H1 (cell line): ENCODE measurements at regions not wholly inside any gene's neighbourhood (a gene's known extent, or its start where the extent isn't known, plus 50 kb on each side); places are given as distances from the start of the nearest gene placed in this dataset.

Experiments
- ASH2L ChIP-seq: fragments of 200-600, 300-600 bp; sonication (generic); IDR thresholded peaks from one replicate; pipeline ENCODE4 v1.7.1; 2017; ENCODE audit warnings: low read length
- CBX8 ChIP-seq: fragments of 300-800, 300-1000 bp; sonication (generic); IDR thresholded peaks from 2 replicates; pipeline ENCODE4 v1.7.1; 2016; ENCODE audit warnings: low read depth, low read length, borderline replicate concordance
- POLR2A ChIP-seq, 2 experiments: IDR thresholded peaks; 1 replicate in 1 of 2; 2 replicates in 1 of 2; pipeline ENCODE4 v1.6.1; 2011; ENCODE audit warnings: low read depth in 2 of 2, low read length in 2 of 2, mild to moderate bottlenecking in 2 of 2; ENCODE audit errors: control extremely low read depth in 1 of 2
- SRF ChIP-seq: IDR thresholded peaks from 2 replicates; pipeline ENCODE4 v1.6.1; 2011; ENCODE audit warnings: mild to moderate bottlenecking, low read depth, low read length, moderate library complexity
- TF ChIP-seq, protein P1 (sequence below), 3 experiments: IDR thresholded peaks; 1 replicate in 2 of 3; 2 replicates in 1 of 3; pipeline versions ENCODE4 v1.5.1 to v1.6.1; 2011; ENCODE audit warnings: low read length in 3 of 3, mild to moderate bottlenecking in 3 of 3, inconsistent platforms in 2 of 3, low read depth in 1 of 3, moderate library complexity in 1 of 3; ENCODE audit not compliant: insufficient read depth in 1 of 3; ENCODE audit errors: control extremely low read depth in 1 of 3

DNA sequence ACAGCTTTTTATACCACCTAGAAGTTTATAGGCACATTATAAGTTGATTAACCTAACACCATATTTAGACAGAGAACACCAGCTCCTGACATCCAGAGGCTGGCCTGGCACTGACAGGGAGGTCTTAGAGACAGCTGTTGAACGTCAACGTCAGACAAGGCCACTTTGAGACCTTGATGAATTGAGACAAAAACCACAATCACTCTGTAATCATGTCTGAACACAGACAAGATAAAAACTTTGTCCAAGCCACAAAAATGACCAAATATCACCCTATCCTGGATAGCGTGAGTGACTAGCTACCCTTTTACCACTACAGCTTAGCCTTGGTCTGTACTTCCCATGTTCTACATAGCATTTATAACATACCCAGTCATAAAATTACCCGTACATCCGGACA lies 403.6 kb upstream of the CHRM3 start:
- TF ChIP-seq CBX8 (no peak), POLR2A (IDR thresholded peaks at IDR 0.05; ENCODE audit: control extremely low read depth in 1 of 2, low read depth in 2 of 2, low read length in 2 of 2) (no peak), ASH2L (no peak), SRF (no peak)
- TF ChIP-seq, protein P1, sequence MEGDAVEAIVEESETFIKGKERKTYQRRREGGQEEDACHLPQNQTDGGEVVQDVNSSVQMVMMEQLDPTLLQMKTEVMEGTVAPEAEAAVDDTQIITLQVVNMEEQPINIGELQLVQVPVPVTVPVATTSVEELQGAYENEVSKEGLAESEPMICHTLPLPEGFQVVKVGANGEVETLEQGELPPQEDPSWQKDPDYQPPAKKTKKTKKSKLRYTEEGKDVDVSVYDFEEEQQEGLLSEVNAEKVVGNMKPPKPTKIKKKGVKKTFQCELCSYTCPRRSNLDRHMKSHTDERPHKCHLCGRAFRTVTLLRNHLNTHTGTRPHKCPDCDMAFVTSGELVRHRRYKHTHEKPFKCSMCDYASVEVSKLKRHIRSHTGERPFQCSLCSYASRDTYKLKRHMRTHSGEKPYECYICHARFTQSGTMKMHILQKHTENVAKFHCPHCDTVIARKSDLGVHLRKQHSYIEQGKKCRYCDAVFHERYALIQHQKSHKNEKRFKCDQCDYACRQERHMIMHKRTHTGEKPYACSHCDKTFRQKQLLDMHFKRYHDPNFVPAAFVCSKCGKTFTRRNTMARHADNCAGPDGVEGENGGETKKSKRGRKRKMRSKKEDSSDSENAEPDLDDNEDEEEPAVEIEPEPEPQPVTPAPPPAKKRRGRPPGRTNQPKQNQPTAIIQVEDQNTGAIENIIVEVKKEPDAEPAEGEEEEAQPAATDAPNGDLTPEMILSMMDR (IDR thresholded peaks at IDR 0.05; ENCODE audit: control extremely low read depth in 1 of 3, insufficient read depth in 1 of 3, low read depth in 1 of 3, low read length in 3 of 3), result no peak
